SIG-M5 treated with dmso at 0.1 percent for 504 hours (cell line): ENCODE measurements at regions not wholly inside any gene's neighbourhood (a gene's known extent, or its start where the extent isn't known, plus 50 kb on each side); places are given as distances from the start of the nearest gene placed in this dataset.

Source experiments
- DNase-seq: peaks from one replicate; lab custom pipeline; 2025; ENCODE audit not compliant: unreplicated experiment; lab: John Stamatoyannopoulos, UW

DNA sequence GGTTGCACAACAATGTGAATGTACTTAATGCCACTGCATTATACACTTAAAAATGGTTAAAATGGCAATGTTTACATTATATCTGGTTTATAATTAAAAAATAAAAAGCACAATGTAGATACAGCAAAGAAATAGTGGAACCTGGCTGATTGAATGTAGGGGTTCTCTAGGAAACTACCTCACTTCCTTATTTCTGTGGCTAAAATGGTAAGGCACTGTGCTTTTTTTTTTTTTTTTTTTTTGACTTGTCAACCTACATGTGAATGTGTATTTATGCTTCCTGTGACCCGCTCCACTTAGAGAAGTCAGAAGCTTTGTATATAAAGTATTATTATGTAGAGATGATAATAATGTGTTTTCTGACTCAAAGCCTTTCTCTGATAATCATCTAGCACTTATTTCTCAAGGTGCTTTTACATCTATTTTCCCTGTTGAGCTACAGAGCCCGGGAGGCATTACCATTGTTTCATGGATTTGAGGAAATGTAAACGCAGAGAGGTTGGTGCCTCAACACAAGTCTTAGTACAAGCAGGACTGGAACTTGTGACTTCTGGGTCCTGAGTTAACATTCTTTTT, 55.0 kb downstream of the SOX4 start:
- peak; percentile 36 for DNase-seq

DNA sequence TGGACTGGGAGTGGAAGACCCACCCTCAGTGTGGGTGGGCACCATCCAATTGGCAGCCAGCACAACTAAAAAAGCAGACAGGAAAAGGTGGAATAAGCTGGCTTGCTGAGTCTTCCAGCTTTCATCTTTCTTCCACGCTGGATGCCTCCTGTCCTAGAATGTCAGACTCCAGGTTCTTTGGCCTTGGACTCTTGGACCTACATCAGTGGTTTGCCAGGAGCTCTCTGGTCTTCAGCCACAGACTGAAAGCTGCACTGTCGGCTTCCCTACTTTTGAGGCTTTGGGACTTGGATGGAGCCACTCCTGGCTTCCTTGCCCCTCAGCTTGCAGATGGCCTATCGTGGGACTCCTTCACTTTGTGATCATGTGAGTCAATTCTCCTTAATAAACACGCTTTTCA, 59.8 kb downstream of the SOX4 start:
- no peak for DNase-seq

DNA sequence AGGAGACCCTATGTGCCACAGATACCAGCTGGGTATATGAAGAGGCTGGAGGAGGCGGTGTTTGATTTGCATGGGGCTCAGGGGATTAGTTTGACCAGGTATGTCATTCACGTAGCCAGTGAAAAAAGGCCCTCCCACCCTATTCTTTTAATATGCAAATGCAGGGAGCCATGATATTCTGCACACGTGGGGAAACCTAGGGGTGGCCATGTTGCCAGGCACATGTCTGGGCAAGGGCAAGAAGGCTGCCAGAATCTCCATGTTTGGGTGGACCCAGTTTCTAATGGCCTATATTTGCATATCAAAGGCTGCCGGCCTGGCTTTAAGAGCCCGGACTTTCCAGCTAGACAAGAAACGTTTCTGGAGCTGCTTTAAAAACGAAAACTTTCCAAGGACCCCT, 60.4 kb downstream of the SOX4 start:
- DNase-seq = no peak

DNA sequence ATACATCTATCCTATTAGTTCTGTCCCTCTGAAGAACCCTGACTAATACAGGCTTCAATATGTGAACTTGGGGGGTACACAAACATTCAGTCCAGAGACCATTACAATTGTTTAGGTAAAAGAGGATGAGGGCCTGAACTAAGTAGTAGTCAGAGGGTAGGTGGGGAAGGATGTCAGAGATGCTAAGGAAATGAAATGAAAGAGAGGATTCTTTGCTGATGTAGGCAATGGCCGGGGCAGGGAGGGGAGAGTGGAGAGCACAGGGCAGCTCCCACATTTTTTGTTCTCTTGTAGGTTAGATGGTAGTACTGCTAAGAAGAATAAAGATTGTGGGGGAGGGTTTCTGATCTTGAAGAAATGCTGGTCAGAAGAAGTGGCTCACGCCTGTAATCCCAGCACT, 60.8 kb downstream of the SOX4 start:
- DNase-seq = no peak

DNA sequence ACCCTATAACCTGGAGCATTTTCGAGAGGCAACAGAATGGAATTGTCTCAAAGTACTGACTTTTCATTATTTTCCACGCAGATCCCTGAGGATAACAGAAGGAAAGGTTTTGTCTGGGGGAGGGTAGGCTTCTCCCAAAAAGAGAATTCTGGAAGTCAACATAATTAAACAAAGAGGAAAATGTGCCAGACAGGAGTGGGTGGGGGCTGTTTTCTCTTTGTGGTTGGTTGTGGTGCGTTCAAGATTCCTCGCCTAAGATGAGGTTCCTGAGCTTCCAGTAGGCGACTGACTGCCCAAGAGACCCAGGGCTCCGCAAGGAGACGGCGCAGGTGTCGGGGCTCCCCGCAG, 70.4 kb downstream of the SOX4 start:
- no peak for DNase-seq

DNA sequence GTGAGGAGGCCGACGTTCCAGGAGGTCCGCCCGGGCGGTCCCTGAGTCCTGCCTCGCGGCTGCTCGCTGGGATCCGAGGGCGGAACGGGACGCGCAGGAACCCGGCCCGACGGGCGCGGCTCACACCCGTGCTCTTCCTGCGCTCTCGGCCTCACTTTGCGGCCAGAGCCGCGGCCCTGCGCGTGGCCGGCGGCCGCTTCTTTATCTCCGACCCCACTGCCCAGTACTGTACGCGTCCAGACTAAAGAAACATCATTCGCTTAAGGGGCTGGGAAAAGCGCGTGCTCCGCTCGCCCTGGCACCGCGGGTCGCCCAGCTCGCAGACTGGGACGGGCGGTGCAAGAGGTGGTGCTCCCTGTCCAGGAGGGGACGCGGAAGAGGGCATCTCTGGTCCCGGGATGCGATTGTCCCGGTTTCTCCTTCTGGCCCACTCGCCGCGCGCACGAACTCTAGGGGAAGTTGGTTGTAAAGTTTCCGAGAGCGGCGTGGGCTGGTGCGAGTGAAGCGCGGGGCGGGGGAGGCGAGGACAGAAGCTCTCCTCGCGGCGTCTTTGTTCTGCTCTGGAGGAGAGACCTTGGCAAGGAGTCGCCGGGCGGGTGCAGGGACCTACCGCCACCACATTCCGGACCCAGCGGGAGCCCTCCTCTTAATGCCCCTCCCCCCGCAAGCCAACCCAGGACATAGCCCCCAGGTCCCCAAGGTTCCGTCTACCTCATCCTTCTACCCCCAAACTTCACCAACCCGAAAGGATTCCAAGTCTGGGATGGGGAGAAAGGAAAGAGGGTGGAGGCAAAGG, 71.0 kb downstream of the SOX4 start:
- no peak for DNase-seq

DNA sequence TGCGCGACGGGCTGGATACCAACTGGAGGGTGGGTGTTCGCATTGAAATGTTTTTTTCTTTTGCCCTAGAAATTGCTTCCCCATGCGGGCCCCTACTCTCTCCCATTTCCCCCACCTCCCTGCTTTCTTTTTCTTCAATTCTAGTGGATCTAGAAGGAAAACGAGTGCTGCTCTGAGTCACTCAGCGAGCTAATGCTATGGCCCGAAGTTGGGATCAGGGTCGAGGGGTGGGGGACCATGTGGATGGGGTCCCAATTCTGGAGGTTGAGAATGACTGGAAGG, 71.5 kb downstream of the SOX4 start:
- no peak for DNase-seq

DNA sequence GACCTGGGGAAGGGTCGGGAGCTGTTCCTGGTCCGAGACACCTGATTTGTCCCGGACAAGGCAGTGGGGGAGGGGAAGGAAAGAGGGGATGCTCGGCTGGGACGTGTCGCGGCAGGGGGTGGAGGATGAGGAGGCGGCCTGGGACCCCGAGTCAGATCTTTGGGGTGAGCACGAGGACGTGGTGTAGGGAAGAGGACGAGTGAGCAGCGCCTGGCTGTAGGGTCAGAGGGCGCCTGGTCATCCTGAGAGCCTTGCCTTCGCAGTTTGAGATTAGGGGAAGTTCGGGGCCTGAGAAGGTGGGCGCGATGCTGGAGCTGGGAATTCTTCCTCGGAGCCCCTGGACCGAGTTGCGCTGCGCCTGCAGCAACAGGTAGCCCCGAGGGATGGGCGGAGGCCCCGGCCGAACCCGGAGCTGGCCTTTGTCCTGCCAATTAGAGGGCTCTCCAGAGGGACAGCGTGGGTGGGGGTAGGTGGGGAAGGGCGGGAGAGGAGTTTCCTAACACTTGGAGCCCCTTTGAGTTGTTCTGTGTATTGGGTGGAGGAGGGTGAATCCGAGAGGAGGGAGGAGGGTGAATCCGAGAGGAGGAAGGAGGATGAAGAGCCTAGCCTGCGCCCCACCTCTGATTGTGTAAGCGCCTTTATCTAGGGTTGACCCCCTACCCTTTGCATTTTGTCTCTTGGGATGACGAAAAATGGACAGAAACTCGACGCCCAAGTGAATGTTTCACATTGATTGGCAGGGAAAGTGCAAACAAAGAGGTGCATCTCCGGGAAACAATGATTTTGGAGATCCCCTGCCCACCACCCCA, 72.0 kb downstream of the SOX4 start:
- DNase-seq = no peak

DNA sequence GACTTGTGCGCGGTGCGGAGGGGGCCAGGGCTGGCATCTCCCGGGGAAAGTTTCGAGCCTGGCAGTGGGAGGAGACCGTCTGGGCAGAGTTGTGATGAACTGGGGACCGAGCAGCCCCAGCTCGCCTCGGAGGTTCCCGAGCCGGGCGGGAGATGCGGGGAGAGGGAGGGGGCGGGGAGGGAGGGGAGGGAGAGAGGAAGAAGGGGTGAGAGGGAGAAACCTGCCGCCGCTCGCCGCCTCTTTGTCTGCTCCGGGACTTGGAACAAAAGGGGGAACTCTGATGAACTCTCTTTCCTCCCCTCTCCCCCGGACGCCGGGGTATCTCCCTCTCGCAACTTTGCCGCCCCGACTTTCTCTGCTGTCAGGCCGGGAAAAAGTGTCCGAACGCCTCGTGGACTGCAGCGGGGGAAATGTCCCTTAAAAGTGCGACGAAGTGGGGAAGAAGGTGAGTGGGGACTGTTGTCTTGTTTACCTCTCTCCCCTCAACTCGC, 72.7 kb downstream of the SOX4 start:
- peak; percentile 3 for DNase-seq

DNA sequence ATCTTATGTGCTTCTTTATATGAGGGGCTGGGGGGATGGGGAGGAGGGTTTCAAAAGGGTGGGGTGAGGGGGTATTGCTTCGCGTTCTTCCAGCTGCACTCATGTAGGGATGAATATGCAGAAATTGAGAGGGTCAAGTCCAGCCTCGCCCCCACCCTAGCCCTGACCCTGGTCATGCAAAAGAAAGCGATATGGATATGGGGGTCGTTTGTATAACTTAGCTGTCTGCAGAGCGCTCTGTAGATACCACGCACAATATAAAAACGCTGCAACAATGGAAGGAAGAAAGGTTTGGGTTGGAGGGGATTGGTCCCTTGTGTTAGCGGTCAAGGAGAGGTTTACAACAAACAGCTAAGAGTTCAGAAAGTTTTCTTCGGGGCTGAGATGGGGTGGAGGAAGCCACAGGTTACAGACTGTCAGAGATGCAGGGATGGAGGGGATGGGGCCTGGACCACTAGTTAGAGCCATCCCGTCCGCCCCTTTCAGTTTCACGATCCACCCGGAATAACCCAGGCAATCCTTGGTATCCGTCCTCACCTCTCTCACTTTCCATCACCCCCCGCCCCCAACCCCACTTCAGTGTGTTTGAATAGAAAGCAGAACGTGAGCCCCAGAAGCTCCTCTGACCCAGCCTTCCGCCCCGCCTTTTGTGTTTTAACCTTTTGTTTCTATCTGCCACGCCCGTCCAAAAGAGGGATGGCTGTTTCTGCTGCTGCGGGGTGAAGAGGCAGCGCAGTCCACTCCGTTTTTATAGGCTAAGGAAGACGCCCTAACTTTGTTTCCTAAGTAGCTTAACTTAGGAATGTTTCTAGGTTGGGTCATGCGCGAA, 73.5 kb downstream of the SOX4 start:
- DNase-seq = no peak

DNA sequence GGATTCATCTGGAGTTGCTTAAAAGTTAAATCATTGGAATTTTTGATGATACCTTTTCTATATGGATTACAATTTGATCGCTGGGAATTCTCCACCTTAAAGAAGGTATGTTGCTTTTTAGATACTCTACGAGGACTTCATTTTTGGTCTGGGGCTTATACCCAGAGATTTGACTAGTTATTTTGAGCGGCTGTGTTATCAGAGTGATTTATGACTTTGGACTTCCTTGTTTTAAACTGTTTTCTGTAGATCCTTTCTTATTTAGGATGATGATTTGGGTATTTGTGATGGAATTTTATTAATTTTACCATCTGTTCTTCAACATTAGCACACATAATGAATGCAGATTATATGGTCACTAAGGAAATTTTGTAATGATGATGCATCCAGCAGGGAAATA, 75.2 kb downstream of the SOX4 start:
- no peak for DNase-seq

DNA sequence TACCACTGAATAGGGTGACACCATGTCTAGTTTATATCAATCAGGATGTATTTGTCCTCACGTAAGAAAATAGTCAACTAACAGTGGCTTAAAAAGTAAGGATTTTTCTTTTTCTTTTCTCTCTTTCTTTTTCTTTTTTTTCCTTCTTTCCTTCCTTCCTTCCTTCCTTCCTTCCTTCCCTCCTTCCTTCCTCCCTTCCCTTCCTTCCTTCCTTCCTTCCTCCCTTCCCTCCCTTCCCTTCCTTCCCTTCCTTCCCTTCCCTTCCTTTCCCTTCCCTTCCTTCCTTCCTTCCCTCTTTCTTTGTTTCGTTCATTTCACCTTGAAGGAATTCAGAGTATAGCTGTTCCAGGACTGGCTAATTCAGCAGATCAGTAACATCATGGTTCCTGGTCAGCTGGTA, 83.2 kb downstream of the SOX4 start:
- no peak for DNase-seq

DNA sequence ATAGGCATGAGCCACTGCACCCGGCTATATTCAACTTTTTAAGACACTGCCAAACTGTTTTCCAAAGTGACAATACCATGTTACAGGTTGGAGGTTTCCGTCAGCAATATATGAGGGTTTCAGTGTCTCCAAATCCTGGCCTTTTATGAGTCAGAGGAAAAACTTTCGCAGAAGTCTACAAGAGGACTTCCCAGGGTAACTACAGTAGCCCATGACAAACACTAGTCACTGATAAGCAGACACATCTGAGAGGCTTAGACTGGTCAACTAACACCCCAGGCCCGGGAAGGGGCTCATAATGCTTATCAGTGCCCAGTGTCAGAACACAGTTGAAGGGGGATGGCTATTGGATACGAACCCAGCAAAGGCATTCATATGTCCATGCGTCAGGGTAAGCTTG, 85.4 kb downstream of the SOX4 start:
- no peak for DNase-seq

DNA sequence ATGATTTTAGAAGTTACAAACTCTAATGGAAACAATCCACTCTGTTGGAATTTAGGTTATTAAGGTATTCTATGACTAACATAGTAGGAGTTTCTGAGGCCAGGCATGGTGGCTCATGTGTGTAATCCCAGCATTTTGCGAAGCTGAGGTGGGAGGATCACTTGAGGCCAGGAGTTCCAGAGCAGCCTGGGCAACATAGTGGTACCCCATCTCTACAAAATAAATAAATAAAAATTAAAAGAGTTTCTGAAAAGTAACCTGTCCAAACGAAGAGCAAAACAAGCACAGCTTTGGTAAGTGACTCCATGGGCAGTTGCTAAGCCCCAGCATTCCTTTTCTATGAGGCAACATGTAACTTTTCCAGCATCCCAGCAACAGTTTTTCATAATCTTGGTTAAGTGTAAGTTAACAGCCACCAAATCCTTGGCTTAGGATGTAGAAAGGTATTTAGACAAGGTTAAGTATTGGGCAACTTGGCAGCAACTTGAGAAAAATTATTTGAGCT, 86.3 kb downstream of the SOX4 start:
- DNase-seq = no peak

DNA sequence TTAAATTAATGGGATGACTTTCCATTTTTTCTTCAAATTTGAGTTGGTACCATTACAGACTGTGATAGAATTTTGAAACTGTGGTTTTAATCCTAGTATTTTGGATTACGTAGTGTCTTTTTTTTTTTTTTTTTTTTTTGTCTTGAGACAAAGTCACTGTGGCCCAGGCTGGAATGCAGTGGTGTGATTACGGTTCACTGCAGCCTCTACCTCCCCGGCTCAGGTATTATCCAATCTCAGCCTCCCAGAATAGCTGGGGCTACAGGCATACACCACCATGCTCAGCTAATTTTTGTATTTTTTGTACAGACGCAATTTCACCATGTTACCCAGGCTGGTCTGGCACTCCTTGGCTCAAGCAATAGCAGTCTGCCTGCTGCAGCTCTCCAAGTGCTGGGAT, 87.1 kb downstream of the SOX4 start:
- DNase-seq = no peak

DNA sequence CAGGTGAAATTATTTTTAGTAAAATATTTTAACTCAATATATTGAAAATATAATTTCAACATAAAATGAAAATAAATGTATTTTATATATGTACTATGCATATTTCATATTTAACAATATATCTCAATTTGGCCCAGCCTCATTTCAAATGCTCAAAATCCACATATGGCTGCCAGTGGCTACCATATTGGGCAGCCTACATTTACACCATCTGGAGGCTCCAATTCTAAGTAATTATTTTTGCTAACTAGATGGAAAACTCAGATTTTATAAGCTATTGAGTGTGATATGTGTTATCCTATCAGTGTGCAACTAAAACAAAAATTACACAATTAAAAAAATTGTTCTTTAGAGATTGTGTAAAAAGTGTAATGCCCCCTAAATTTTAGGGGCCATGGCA, 96.9 kb downstream of the SOX4 start:
- no peak for DNase-seq

DNA sequence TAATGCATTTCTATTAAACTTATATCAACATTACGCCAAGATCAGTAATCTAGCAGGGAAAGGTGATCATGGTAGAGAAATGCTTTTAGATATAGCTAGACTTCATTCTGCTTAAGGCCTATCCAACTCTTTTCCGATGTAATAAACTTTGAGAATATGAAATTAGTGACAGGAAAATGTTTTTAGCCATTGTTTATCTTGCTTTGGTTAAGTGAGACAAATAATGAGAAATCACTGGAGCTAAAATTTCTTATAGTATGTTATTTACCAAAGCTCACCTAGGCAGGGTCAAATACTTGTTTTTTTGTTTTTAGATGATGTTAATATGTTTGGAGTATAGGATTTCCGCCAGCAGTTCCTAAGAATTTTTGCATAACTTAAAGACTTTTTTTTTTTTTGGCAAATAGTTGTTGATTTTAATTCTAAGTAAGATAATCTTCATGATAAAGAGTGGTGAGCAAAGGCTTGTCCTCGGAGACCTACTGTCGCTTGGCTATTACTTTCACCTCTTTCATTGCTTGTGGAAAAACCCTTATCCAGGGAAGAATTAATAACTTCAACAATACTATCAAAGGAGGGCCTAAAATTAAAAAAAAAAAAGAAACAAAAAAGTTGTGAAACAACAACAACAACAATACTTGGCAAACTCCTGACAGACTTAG, 98.3 kb downstream of the SOX4 start:
- DNase-seq = no peak

DNA sequence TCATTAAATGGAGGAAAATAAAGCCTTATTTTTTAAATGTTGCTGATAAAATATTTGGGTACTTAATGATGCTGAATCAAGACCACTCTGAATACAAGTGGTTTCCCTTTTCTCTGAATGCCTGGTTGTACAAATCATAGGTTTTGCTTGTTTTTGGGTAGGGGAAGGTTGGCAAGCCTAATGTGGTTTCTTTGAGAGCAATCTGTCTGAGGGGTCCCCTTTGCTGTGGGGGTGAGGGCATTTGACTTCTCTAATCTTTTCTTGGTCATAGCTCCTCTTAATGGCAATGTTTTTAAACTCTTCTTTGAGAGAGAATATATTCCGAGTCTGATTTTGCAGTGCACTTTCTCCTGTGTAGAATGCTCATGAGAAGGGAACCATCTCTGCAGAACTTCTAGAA, 99.2 kb downstream of the SOX4 start:
- no peak for DNase-seq

DNA sequence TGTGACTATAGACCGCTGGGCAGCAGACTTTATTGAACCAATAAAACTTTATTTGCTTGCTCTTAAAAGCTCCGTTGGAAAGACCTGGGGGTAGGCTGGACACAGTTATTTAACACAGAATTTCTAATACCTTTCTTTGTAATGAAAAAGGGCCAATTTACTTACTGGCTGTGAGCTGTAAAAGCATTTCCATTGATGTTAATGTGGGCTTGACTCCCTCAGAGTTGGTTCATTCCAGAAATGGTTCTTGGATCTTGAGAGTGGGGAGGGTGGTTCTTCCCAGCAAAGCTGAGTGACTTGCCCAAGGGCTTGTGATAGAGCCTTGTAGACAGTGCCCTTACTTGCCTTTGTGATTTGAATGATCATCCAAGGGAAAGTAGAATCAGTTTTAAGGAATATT, 100.6 kb downstream of the SOX4 start:
- DNase-seq = no peak

DNA sequence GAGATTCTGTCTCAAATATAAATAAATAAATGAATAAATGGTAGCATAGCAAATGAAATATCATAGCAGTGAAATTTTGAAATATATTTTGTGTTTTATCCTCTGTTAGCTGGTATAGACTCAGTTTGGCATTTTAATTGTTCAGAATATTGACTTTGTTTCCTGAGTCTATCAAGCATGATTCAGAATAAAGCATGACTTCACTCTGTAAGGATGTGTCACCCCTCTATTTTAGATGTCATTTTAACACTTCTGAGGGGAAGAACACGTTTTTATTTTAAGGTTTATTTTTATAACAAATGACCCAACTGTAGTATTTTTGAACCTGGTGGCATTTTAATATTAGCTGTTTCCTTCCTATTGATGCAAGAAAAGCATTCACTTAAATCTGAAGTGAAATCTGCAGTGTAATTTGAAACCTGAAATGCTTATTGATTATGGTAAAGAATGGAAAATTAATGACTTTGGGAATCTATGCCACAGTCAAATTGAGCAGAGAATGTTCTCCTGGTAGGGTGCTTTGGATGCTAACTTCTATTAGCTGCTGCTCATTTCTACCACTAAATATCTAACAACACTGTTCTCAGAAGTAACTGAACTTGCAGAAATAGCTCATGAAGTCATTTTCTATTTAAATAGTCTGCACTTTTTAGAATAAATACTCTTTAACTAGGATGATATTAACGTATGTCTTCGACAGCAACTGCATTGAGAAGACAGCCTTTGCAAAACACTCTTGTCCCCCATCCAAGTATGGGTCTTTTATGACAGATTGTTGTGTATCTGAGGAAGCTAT, 114.2 kb downstream of the SOX4 start:
- DNase-seq = no peak
